GM06990 (cell line): ENCODE measurements at regions not wholly inside any gene's neighbourhood (a gene's known extent, or its start where the extent isn't known, plus 50 kb on each side); places are given as distances from the start of the nearest gene placed in this dataset.

Experiments used
- DNase-seq: peaks from one replicate; pipeline ENCODE4 v3.0.0-alpha.2; 2011; ENCODE audit not compliant: insufficient read length; ENCODE audit errors: extremely low read depth
- H3K27me3 ChIP-seq: replicated peaks from 2 replicates; pipeline ENCODE4 v1.6.0; 2011; ENCODE audit warnings: low read length; ENCODE audit not compliant: control insufficient read depth, insufficient read depth
- H3K36me3 ChIP-seq: 2 replicates; pipeline ENCODE4 v1.5.1; 2011; ENCODE audit warnings: low read length; ENCODE audit not compliant: control insufficient read depth, insufficient read depth
- H3K4me3 ChIP-seq: replicated peaks from 2 replicates; pipeline ENCODE4 v1.5.1; 2011; ENCODE audit warnings: low read depth, mild to moderate bottlenecking, control low read depth, low read length
- TF ChIP-seq, protein P1 (sequence below): IDR thresholded peaks from 2 replicates; pipeline ENCODE4 v1.5.1; 2011; ENCODE audit warnings: low read length, control low read depth, mild to moderate bottlenecking, inconsistent platforms; ENCODE audit not compliant: insufficient read depth, poor library complexity, severe bottlenecking

DNA sequence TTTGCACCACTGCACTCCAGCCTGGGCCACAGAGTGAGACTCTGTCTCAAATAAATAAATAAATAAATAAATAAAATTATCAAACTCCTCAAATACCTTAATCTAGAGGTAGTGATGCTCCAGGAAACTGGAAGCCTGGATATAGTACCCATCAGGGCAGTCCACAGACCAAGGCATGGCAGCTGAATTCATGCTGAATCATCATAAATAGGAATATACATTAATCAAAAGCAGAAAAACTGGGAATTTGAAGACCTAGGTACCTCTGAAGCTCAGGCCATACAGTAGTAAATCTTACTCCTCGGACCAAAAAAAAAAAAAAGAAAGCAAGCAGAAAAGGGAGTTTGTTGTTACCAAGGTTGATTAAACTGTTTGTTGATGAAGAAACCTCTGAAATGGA lies 184.2 kb upstream of the CHODL start:
- Histone ChIP-seq H3K27me3 (no peaks in the 10 kb centered on the region), H3K36me3 (no peaks in the 10 kb centered on the region), H3K4me3 (no peak overlapping the region)
- no peak for DNase-seq
- TF ChIP-seq, protein P1, sequence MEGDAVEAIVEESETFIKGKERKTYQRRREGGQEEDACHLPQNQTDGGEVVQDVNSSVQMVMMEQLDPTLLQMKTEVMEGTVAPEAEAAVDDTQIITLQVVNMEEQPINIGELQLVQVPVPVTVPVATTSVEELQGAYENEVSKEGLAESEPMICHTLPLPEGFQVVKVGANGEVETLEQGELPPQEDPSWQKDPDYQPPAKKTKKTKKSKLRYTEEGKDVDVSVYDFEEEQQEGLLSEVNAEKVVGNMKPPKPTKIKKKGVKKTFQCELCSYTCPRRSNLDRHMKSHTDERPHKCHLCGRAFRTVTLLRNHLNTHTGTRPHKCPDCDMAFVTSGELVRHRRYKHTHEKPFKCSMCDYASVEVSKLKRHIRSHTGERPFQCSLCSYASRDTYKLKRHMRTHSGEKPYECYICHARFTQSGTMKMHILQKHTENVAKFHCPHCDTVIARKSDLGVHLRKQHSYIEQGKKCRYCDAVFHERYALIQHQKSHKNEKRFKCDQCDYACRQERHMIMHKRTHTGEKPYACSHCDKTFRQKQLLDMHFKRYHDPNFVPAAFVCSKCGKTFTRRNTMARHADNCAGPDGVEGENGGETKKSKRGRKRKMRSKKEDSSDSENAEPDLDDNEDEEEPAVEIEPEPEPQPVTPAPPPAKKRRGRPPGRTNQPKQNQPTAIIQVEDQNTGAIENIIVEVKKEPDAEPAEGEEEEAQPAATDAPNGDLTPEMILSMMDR, result no peak

DNA sequence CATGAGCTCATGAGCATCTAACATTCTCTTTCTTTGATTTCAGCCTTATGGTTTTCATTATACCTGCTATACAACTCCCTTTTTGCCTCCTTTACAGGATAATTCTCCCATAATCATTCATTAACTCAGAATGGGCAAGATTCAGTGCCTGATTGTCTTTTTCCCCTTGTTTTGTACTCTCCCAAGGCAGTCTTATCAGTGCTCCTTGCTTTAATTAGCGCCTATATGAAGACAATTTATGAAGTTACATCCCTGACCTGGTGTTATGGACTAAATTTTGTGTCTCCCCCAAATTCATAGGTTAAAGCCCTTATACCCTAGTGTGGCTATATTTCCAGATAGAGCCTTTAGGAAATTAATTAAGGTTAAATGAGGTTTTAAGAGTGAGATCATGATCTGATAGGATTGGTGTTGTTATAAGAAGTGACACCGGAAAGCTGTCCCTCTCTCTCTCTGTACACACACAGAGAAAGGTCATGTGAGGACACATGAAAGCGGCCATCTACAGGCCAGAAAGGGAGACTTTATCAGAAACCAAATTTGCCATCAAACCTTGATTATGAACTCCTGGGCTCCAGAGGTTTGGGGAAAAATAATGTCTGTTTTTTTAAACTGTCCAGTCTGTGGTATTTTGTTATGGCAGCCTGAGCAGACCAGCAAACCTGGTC lies 185.8 kb upstream of the CHODL start:
- Histone ChIP-seq H3K36me3 (no peaks in the 10 kb centered on the region), H3K27me3 (no peaks in the 10 kb centered on the region), H3K4me3 (no peak overlapping the region)
- TF ChIP-seq, protein P1, result no peak
- no peak for DNase-seq

DNA sequence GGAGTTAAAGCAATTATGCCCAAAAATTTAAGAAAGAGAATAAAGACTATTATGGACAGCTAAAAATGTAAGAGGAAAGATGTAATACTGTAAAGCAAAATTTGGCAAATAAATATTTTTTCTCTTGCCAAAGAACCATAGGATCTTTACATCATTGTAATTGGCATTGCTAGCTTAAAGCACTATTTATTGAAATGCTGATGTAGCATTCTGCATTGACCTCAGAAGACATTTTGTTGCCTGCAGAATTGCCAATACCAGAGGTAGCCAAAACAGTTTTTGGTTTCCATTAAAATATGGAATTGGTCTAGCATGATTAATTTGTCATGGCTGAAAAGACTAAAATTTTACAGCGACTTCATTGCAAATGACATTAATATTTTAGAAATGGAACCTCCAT lies 191.5 kb upstream of the CHODL start:
- TF ChIP-seq, protein P1, result no peak
- Histone ChIP-seq H3K36me3 (no peaks in the 10 kb centered on the region), H3K4me3 (no peak overlapping the region), H3K27me3 (no peaks in the 10 kb centered on the region)
- no peak for DNase-seq

DNA sequence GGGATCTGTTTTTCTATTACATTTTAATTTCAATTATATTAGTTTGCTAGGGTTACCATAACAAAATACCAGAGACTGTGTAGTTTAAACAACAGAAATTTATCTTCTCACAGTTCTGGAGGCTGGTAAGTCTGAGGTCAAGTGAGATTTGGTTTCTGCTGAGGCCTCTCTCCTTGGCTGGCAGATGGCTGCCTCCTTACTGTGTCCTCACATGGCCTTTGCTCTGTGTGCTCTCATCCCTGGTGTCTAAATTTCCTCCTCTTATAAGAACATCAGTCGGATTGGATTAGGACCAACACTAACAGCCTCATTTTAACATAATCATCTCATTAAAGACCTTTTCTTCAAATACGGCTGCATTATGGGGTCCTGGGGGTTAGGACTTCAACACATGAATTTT lies 195.2 kb upstream of the CHODL start:
- H3K36me3 ChIP-seq, result no peaks in the 10 kb centered on the region

DNA sequence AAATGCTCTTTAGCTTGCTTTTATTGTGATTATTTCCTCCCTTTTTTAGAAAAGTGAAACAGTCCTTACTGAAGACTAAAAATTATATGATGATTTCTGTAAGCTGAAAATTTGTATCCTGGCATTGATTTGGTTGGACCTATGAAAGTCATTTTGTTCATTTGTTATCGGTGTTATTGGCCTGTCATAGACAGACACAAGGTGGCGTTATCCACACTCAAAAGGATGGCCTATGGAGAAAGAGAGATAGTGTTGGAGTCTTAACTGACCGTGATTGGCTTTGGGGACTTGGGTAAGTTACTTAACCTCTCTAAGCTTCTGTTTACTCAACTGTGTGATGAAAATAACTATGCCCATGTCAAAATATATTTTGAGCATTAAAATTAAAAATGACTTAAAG lies 203.6 kb upstream of the CHODL start:
- TF ChIP-seq, protein P1, result peak; percentile 27
- no peak for DNase-seq
- no peak overlapping the region for H3K4me3 ChIP-seq
- no peaks in the 10 kb centered on the region for H3K36me3 ChIP-seq
- no peaks in the 10 kb centered on the region for H3K27me3 ChIP-seq

More for the DNA sequence above, 195.2 kb upstream of the CHODL start:
- no peak for DNase-seq
- Histone ChIP-seq H3K27me3 (no peaks in the 10 kb centered on the region), H3K4me3 (no peak overlapping the region)
- TF ChIP-seq, protein P1, result no peak

DNA sequence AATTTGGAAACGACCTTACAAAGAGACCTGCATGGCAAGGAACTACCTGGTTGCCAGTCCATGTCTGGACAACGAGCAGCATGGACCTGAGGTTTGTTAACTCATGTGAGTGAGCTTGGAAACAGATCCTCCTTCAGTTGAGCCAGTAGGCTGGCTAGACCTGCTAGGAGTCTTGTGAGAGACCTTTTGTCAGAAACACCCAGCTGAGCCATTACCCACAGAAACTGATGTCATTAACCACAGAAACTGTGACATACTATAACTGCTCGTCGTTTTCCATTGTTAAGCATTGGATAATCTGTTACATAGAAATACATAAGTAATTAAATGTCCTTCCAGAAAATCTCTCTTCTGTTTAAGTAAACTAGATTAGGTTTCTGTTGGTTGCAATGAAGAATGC lies 211.1 kb upstream of the C21orf91 start:
- TF ChIP-seq, protein P1, result no peak
- Histone ChIP-seq H3K27me3 (no peaks in the 10 kb centered on the region), H3K36me3 (no peaks in the 10 kb centered on the region), H3K4me3 (no peak overlapping the region)
- DNase-seq, result peak; percentile 8
